H9 (cell line): ENCODE measurements at regions not wholly inside any gene's neighbourhood (a gene's known extent, or its start where the extent isn't known, plus 50 kb on each side); places are given as distances from the start of the nearest gene placed in this dataset.

Source experiments
- DNase-seq: peaks from one replicate; pipeline ENCODE4 v3.0.0-alpha.2; 2017
- H2AFZ ChIP-seq: one replicate; pipeline ENCODE4 v1.6.1; 2013; ENCODE audit warnings: mild to moderate bottlenecking, low read length, control low read depth, moderate library complexity
- H2AK5ac ChIP-seq: 2 replicates; pipeline ENCODE4 v1.6.1; 2013; ENCODE audit warnings: low read length, control low read depth, mixed read lengths; ENCODE audit not compliant: insufficient read length
- H2BK120ac ChIP-seq: one replicate; pipeline ENCODE4 v1.6.1; 2013; ENCODE audit warnings: low read depth, mild to moderate bottlenecking, low read length, control low read depth, inconsistent platforms; ENCODE audit not compliant: poor library complexity, severe bottlenecking
- H2BK12ac ChIP-seq: 2 replicates; pipeline ENCODE4 v1.6.1; 2013; ENCODE audit warnings: low read length, control low read depth, mixed read lengths, low read depth; ENCODE audit not compliant: insufficient read length
- H2BK15ac ChIP-seq: 2 replicates; pipeline ENCODE4 v1.6.1; 2013; ENCODE audit warnings: low read depth, low read length, control low read depth
- H2BK20ac ChIP-seq: one replicate; pipeline ENCODE4 v1.6.1; 2013; ENCODE audit warnings: low read depth, mild to moderate bottlenecking, low read length, control low read depth, inconsistent platforms; ENCODE audit not compliant: poor library complexity, severe bottlenecking
- H2BK5ac ChIP-seq: 2 replicates; pipeline ENCODE4 v1.6.1; 2013; ENCODE audit warnings: low read length, control low read depth, mixed read lengths; ENCODE audit not compliant: insufficient read length
- H3K14ac ChIP-seq: 2 replicates; pipeline ENCODE4 v1.6.1; 2013; ENCODE audit warnings: low read length, control low read depth; ENCODE audit not compliant: insufficient read depth
- H3K18ac ChIP-seq: 2 replicates; pipeline ENCODE4 v1.6.1; 2013; ENCODE audit warnings: low read depth, mild to moderate bottlenecking, mixed read lengths, low read length, control low read depth; ENCODE audit not compliant: insufficient read length
- H3K23ac ChIP-seq: 2 replicates; pipeline ENCODE4 v1.6.1; 2013; ENCODE audit warnings: low read length, control low read depth, mixed read lengths, low read depth; ENCODE audit not compliant: insufficient read length
- H3K23me2 ChIP-seq: 2 replicates; pipeline ENCODE4 v1.6.1; 2013; ENCODE audit warnings: low read depth, mild to moderate bottlenecking, mixed read lengths, low read length, control low read depth; ENCODE audit not compliant: insufficient read length, poor library complexity, severe bottlenecking
- H3K27ac ChIP-seq: 2 replicates; pipeline ENCODE4 v1.5.1; 2013; ENCODE audit warnings: low read length, control low read depth, mixed read lengths, low read depth; ENCODE audit not compliant: insufficient read length
- H3K27me3 ChIP-seq: 2 replicates; pipeline ENCODE4 v1.6.1; 2013; ENCODE audit warnings: low read length, control low read depth, inconsistent platforms; ENCODE audit not compliant: insufficient read depth
- H3K4ac ChIP-seq: 2 replicates; pipeline ENCODE4 v1.6.1; 2013; ENCODE audit warnings: low read depth, mild to moderate bottlenecking, control low read depth, inconsistent platforms, low read length, moderate library complexity
- H3K4me1 ChIP-seq: 2 replicates; pipeline ENCODE4 v1.6.1; 2013; ENCODE audit warnings: low read length, control low read depth, inconsistent platforms; ENCODE audit not compliant: insufficient read depth
- H3K4me2 ChIP-seq: 2 replicates; pipeline ENCODE4 v1.6.1; 2013; ENCODE audit warnings: low read length, control low read depth, mixed read lengths; ENCODE audit not compliant: insufficient read length, insufficient read depth
- H3K56ac ChIP-seq: 2 replicates; pipeline ENCODE4 v1.6.1; 2013; ENCODE audit warnings: low read depth, mild to moderate bottlenecking, mixed read lengths, low read length, control low read depth; ENCODE audit not compliant: insufficient read length
- H3K79me1 ChIP-seq: 2 replicates; pipeline ENCODE4 v1.6.1; 2013; ENCODE audit warnings: low read depth, mild to moderate bottlenecking, moderate library complexity, low read length, control low read depth, inconsistent platforms; ENCODE audit not compliant: insufficient read depth, poor library complexity, severe bottlenecking
- H3K79me2 ChIP-seq: 2 replicates; pipeline ENCODE4 v1.6.1; 2013; ENCODE audit warnings: low read length, control low read depth, inconsistent platforms; ENCODE audit not compliant: insufficient read depth
- H3K9ac ChIP-seq: 2 replicates; pipeline ENCODE4 v1.6.1; 2013; ENCODE audit warnings: low read length, control low read depth, mixed read lengths; ENCODE audit not compliant: insufficient read length; ENCODE audit errors: extremely low read depth
- H3K9me3 ChIP-seq: one replicate; pipeline ENCODE4 v1.6.1; 2013; ENCODE audit warnings: low read depth, low read length, inconsistent platforms; ENCODE audit not compliant: control insufficient read depth
- H3T11ph ChIP-seq: one replicate; pipeline ENCODE4 v1.6.1; 2013; ENCODE audit warnings: mild to moderate bottlenecking, low read length, control low read depth, inconsistent platforms
- H4K20me1 ChIP-seq: one replicate; pipeline ENCODE4 v1.6.1; 2013; ENCODE audit not compliant: control insufficient read depth, insufficient read length, insufficient read depth
- H4K5ac ChIP-seq: 2 replicates; pipeline ENCODE4 v1.6.1; 2013; ENCODE audit warnings: low read depth, mild to moderate bottlenecking, mixed read lengths, low read length, control low read depth; ENCODE audit not compliant: insufficient read length
- H4K8ac ChIP-seq: replicated peaks from 2 replicates; pipeline ENCODE4 v1.6.1; 2013; ENCODE audit warnings: low read length, control low read depth, mixed read lengths, low read depth; ENCODE audit not compliant: insufficient read length
- H4K91ac ChIP-seq: 2 replicates; pipeline ENCODE4 v1.6.1; 2013; ENCODE audit warnings: low read depth, mild to moderate bottlenecking, moderate library complexity, mixed read lengths, low read length, control low read depth; ENCODE audit not compliant: insufficient read length
- H3K27ac Mint-ChIP-seq, 3 experiments: 2 replicates in 2 of 3; 3 replicates in 1 of 3; pipeline ENCODE4 v1.8.0; 2020 to 2021; ENCODE audit warnings: mixed read lengths in 3 of 3, mild to moderate bottlenecking in 1 of 3, moderate library complexity in 1 of 3
- H3K27me3 Mint-ChIP-seq: 2 replicates; pipeline ENCODE4 v1.8.0; 2021; ENCODE audit warnings: low read depth, mild to moderate bottlenecking, moderate library complexity, mixed read lengths
- H3K36me3 Mint-ChIP-seq, 3 experiments: 2 replicates in 2 of 3; 3 replicates in 1 of 3; pipeline ENCODE4 v1.8.0; 2020 to 2021; ENCODE audit warnings: low read depth in 3 of 3, mixed read lengths in 3 of 3; ENCODE audit not compliant: insufficient read depth in 1 of 3
- H3K4me1 Mint-ChIP-seq, 2 experiments: 2 replicates each; pipeline ENCODE4 v1.8.0; 2020; ENCODE audit warnings: mixed read lengths in 2 of 2
- H3K4me3 Mint-ChIP-seq, 2 experiments: 2 replicates in 1 of 2; 3 replicates in 1 of 2; pipeline ENCODE4 v1.8.0; 2020 to 2021; ENCODE audit warnings: mild to moderate bottlenecking in 2 of 2, mixed read lengths in 2 of 2, moderate library complexity in 1 of 2
- H3K9me3 Mint-ChIP-seq, 2 experiments: 2 replicates in 1 of 2; 3 replicates in 1 of 2; pipeline ENCODE4 v1.8.0; 2020; ENCODE audit warnings: mild to moderate bottlenecking in 2 of 2, mixed read lengths in 2 of 2, moderate library complexity in 1 of 2
- WGBS: extraction: QIAGEN DNeasy Blood & Tissue Kit; methylation state at CpG from one replicate; pipeline ENCODE4 v1.1.7; 2013; ENCODE audit warnings: missing lambda C conversion rate, low lambda C conversion rate, mixed read lengths; ENCODE audit not compliant: insufficient read length; ENCODE audit errors: extremely low coverage; 5-methylcytosine and 5-hydroxymethylcytosine counted together
- TF ChIP-seq, protein P1 (sequence below): fragments of 200-600 bp; sonication (generic); conservative IDR thresholded peaks from 3 replicates; pipeline ENCODE4 v1.8.0; 2021; ENCODE audit warnings: antibody characterized with exemption, mild to moderate bottlenecking

DNA sequence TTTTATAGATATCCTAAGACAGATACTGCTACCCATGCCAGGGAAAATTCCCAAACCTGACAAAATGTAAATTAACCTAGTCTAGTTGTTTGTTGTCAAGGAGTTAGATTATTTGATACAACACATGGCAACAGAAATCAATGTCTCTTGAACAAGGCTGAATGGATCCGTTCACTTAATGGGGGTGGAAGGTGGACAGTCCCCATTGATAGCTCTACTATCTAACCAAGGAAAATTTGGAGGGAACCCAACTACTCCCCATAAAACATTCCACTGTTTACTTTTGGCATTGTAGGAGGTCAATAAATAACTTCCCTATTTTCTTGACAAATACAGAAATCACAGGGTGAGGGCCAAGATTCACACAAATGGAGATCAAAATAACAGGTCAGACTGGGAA lies 117.9 kb upstream of the GRIA4 start:
- Histone ChIP-seq H4K20me1 (no peaks in the 10 kb centered on the region), H3K56ac (no peak overlapping the region), H4K5ac (no peak overlapping the region), H2BK5ac (no peak overlapping the region), H2AK5ac (no peak overlapping the region), H4K91ac (no peak overlapping the region), H3K27me3 (no peaks in the 10 kb centered on the region), H2BK20ac (no peak overlapping the region), H3K79me1 (no peaks in the 10 kb centered on the region), H3K27ac (no peak overlapping the region), H2BK12ac (no peak overlapping the region), H3K4ac (no peak overlapping the region), H2AFZ (no peak overlapping the region), H3K79me2 (no peaks in the 10 kb centered on the region), H3K9ac (no peak overlapping the region), H3K23me2 (no peaks in the 10 kb centered on the region), H3K4me2 (no peak overlapping the region), H3K9me3 (no peaks in the 10 kb centered on the region), H3K23ac (no peak overlapping the region), H3K14ac (no peak overlapping the region), H4K8ac (no peak overlapping the region), H2BK15ac (no peak overlapping the region), H3T11ph (no peak overlapping the region), H2BK120ac (no peak overlapping the region), H3K4me1 (peaks cover 2% of the 10 kb centered on the region; the same call in 1 of the 2 replicates), H3K18ac (no peak overlapping the region)
- WGBS, result no CpG with 5 or more reads among the region's 1 CpG
- no peak overlapping the region for H3K27ac Mint-ChIP-seq
- no peaks in the 10 kb centered on the region for H3K27me3 Mint-ChIP-seq
- H3K9me3 Mint-ChIP-seq, result no peaks in the 10 kb centered on the region
- H3K4me3 Mint-ChIP-seq, result no peak overlapping the region
- TF ChIP-seq, protein P1, sequence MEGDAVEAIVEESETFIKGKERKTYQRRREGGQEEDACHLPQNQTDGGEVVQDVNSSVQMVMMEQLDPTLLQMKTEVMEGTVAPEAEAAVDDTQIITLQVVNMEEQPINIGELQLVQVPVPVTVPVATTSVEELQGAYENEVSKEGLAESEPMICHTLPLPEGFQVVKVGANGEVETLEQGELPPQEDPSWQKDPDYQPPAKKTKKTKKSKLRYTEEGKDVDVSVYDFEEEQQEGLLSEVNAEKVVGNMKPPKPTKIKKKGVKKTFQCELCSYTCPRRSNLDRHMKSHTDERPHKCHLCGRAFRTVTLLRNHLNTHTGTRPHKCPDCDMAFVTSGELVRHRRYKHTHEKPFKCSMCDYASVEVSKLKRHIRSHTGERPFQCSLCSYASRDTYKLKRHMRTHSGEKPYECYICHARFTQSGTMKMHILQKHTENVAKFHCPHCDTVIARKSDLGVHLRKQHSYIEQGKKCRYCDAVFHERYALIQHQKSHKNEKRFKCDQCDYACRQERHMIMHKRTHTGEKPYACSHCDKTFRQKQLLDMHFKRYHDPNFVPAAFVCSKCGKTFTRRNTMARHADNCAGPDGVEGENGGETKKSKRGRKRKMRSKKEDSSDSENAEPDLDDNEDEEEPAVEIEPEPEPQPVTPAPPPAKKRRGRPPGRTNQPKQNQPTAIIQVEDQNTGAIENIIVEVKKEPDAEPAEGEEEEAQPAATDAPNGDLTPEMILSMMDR, result no peak
- H3K36me3 Mint-ChIP-seq, result no peaks in the 10 kb centered on the region
- H3K4me1 Mint-ChIP-seq, result peaks cover 10 to 20% of the 10 kb centered on the region in 2 experiments
- no peak for DNase-seq
